ENCODE measurements at regions not wholly inside any gene's neighbourhood (a gene's known extent, or its start where the extent isn't known, plus 50 kb on each side); places are given as distances from the start of the nearest gene placed in this dataset.

DNA sequence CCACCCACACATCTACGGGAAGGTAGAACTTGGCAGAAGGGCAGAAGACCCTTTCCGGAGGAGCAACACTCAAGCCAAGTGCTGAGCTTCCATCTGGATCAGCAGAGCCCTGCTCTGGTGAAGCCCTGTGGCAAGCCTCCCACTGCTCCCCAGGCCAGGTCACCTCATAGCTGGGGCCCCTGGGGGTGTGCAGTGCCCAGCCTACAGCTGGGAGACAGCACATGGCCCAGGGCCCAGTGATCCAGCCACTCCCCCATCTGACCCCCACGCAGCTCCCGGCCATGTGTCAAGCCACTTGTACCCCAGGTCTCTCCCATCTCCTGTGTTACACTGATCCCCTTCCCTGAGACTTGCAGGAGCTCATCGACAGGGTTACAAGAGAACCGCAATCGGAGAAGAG is 95.7 kb downstream of the RBFOX3 start:
- Histone ChIP-seq H3K9me3 (no peaks in the 10 kb centered on the region), H3K27me3 (no peaks in the 10 kb centered on the region), H3K4me3 (no peak overlapping the region), H3K36me3 (no peaks in the 10 kb centered on the region)
- no peak for DNase-seq

DNA sequence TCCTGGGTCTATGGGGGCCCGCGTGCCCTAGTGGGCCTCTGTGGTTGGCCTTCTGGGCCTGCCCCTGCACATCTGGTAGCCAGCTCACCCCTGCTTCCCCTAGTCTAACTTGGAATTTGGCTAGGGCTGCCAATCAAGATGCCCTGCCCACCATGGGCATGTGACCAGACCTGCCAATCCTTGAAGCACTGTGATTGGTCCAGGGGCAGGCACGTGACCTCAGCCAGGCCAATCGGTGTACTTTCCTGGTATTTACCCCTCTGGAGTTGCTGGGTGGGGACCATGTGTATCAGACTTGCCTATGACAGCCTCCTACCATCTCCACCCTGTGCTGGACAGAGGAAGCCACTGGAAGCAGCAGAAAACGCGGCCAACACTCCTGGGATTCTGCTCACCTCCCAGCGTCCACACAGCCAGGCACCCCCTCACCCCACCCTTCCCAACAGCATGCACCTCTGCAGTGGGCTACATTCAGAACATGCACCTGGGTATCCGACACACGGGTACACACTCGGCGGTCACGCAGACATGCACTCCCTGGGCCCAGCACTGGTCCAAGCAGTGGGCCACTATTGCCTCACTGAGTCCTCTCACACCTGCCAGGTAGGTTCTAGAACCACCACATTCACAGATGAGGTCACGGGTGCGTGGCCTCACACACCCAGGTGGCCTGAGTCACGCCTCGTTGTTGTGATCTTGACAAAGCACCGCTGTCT is 96.9 kb downstream of the RBFOX3 start:
- no peaks in the 10 kb centered on the region for H3K9me3 ChIP-seq
- no peaks in the 10 kb centered on the region for H3K27me3 ChIP-seq
- no peak overlapping the region for H3K4me3 ChIP-seq
- H3K36me3 ChIP-seq, result no peaks in the 10 kb centered on the region
- peak; percentile 23 for DNase-seq

DNA sequence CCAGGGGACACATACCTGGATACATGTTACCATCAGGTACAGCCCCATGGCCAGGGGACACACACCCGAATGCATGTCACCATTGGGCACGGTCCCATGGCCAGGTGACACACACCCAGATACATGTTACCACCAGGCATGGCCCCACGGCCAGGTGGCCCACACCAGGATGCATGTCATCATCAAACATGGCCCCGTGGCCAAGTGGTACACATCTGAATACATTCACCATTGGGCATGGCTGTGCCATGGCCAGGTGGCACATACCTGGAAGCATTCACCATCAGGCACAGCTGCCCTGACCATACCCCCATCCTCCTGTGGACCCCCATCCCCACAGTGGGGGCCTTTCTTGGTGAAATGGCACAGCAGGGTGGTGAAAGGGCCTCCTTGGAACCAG is 97.6 kb downstream of the RBFOX3 start:
- Histone ChIP-seq H3K27me3 (no peaks in the 10 kb centered on the region), H3K9me3 (no peaks in the 10 kb centered on the region), H3K36me3 (no peaks in the 10 kb centered on the region), H3K4me3 (no peak overlapping the region)
- DNase-seq, result no peak

DNA sequence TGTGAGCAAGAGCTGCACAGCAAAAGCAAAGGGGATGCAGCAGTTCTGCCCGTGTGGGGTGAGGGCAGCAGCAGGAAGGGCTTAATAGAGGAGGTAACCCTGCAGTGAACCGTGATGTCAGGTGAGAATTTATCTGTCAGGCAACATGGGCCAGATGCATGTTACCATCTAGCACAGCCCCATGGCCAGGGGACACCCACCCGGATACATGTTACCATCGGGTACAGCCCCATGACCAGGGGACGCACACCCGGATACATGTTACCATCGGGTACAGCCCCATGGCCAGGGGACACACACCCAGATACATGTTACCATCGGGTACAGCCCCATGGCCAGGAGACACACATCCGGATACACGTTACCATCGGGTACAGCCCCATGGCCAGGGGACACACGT is 99.4 kb downstream of the RBFOX3 start:
- Histone ChIP-seq H3K4me3 (no peak overlapping the region), H3K36me3 (no peaks in the 10 kb centered on the region), H3K9me3 (no peaks in the 10 kb centered on the region), H3K27me3 (no peaks in the 10 kb centered on the region)
- no peak for DNase-seq

DNA sequence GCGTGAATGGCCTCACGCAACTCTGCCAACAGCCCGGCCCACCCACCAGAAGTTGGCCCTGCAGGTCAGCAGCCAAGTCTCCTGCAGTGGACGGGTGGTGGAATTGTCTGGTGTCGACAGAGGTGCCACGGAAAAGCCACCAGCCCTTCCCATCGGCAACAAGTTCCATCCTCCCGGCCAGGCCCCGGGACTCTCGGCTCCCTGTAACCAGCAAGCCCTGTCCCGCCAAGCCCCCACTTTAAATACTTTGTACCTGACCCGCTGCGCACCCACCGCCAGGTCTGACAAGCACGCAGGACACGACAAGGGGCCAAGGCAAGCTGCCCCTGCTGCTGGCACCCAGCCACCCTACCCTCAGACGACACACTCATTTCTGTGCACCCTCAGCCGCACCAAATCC is 100.8 kb downstream of the RBFOX3 start:
- no peaks in the 10 kb centered on the region for H3K9me3 ChIP-seq

DNA sequence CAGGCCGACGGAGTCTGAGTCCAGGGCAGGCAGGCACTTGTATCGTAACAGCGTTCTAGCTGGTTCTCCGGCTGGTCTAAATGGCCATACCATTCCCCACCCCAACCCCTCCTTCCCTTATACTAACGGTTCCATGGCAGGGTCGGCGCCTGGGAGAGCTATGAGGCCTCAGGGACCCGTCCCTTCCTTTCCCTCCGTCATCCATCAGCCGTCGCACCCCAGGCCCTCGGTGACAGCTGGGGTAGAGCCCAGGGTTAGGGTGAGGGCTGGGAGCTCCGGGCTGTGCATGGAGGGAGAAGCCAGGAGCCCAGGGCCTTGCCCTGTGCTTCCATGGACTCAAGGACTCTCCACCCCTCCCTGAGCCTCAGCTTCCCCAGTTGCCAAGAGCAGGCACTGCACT is 101.4 kb downstream of the RBFOX3 start:
- no peak overlapping the region for H3K4me3 ChIP-seq
- peaks cover 2% of the 10 kb centered on the region for H3K27me3 ChIP-seq
- no peaks in the 10 kb centered on the region for H3K36me3 ChIP-seq
- H3K9me3 ChIP-seq, result no peaks in the 10 kb centered on the region
- DNase-seq, result no peak

More for the DNA sequence above, 100.8 kb downstream of the RBFOX3 start:
- no peaks in the 10 kb centered on the region for H3K27me3 ChIP-seq
- no peak for DNase-seq
- no peak overlapping the region for H3K4me3 ChIP-seq
- H3K36me3 ChIP-seq, result no peaks in the 10 kb centered on the region

DNA sequence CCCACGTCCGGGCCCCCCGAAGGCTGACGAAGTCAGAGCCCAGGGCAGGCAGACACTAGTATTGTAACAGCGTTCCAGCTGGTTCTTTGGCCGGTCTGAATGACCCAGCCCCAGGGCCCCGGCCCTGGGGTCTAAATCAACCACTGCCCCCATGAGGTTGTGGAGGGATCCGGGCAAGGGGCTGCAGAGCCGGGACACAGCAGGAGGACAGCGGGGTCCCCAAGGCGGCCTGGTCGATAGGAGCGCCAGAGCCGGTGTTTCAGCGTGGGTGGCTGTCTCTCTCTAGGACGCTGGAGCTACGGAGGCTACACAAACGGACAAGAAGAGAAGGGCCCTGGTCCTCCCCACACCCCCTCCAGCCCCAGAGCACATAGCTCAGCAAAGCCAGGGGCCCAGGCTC is 101.8 kb downstream of the RBFOX3 start:
- Histone ChIP-seq H3K27me3 (peaks cover 7% of the 10 kb centered on the region), H3K9me3 (no peaks in the 10 kb centered on the region), H3K36me3 (no peaks in the 10 kb centered on the region), H3K4me3 (no peak overlapping the region)
- DNase-seq, result no peak

DNA sequence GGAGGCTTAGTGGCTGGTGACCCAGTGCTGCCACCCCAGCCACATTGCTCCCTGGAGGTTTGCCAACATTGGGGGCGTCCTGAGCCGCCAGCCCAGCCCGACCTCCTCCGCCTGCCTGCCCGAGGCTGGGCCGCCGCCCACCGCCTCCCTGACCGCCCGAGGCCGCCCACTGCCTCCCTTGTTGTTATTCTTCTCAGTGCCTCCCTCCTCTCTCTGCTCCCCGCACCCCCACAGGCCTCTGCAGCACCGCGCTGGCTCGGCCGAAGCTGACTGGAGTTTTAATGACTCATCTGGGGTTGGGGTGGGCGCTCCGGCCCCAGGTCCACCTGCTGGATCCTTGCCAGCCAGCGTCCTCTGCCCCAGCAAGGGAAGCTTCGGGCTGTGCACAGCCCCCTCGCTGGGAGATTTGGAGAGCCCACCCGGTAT is 102.5 kb downstream of the RBFOX3 start:
- Histone ChIP-seq H3K9me3 (no peaks in the 10 kb centered on the region), H3K4me3 (no peak overlapping the region), H3K27me3 (peaks cover 11% of the 10 kb centered on the region), H3K36me3 (no peaks in the 10 kb centered on the region)
- DNase-seq, result no peak

DNA sequence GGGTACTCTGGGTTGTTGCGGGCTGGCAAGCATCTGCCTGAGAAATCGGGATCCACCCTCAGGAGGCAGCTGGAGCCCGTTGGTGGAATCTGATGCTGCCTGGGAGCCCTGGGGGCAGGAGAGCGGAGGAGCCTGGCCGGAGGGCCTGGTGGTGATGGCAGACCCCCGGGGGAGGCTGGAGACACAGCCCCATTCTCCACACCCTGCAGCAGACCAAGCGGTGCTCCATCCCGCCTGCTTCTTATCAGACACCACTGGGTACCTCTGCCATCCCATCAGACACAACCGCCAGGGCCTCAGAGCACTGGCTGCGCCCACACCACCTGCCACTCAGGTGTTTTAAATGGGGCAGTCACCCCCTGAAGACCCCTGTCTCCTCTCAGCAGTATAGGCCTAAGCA is 103.9 kb downstream of the RBFOX3 start:
- Histone ChIP-seq H3K36me3 (no peaks in the 10 kb centered on the region), H3K9me3 (no peaks in the 10 kb centered on the region), H3K4me3 (no peak overlapping the region), H3K27me3 (peaks cover 14% of the 10 kb centered on the region)
- DNase-seq, result no peak

DNA sequence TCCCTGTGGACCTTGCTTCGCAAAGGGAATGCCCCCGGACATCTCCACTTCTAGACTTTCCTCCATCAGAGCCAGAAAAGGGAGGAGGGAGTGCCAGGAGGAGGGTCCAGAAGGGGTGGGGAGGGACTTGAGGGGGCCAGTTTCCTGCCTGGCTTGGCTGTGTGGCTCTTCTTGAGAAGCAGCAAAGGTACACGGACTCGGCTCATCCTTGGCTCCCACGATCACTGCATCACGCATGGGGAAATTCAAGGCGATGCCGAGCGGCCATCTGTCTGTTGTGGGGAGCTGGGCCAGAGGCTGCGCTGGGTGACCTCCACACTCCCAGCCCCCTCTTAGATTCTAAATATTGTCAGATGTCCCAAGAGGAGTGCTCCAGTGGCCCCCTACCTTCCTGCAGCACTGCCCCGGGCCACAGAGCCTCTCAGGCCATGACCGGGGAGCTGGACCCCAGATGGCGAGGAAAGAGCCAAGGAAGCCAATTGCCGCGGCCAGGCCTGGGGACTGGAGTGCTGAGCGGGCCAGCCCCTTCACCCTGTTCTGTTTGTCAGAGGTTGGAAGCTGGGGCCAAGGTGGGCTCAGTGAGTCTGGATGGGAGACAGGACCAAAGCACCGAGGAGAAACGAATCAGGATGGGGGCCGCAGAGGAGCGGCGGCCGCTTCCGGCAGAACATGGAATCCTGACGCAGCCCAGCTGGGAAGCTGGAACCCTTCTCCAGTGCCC is 104.5 kb downstream of the RBFOX3 start:
- Histone ChIP-seq H3K27me3 (peaks cover 16% of the 10 kb centered on the region), H3K36me3 (no peaks in the 10 kb centered on the region), H3K9me3 (no peaks in the 10 kb centered on the region), H3K4me3 (no peak overlapping the region)
- no peak for DNase-seq

DNA sequence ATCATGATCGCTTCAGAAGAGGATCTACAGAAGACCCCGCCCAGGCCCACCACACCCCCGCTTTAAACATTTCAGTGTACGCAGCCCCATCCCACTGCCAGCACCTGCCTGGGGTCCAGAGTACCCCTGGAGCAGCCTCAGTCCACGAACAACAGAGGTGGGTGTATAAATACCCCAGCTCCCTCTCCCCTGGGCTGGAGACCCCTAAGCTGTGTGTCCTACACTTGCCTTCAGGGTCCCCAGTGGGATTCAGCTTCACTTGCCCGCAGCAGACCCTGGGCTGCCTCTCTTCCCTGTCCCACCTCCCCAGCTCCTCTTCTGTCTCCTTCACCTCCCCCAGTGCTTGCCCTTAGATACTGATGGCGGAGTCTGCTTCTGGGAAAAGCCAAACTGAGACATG is 105.7 kb downstream of the RBFOX3 start:
- no peaks in the 10 kb centered on the region for H3K36me3 ChIP-seq
- DNase-seq, result no peak
- no peak overlapping the region for H3K4me3 ChIP-seq
- H3K9me3 ChIP-seq, result no peaks in the 10 kb centered on the region
- peaks cover 19% of the 10 kb centered on the region for H3K27me3 ChIP-seq

DNA sequence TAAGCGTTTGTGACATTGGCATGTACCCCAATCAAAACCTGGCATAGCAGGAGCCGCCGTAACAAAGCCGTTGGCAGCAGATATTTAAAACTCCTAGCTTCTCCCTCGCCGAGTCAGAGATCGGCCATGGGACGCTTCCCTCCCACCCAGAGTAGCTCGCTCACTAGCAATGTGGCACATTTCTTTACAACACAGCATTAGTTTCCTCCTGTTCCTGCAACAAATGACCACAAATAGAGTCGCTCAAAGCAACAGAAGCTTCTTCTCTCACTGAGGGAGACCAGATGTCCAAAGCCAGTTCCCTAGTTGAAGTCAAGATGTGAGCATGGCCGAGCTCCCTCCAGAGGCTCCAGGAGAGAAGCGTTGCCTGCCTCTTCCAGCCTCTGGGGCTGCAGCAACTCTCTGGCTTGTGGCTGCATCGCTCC is 106.7 kb downstream of the RBFOX3 start:
- no peak for DNase-seq
- no peak overlapping the region for H3K4me3 ChIP-seq
- peaks cover 21% of the 10 kb centered on the region for H3K27me3 ChIP-seq
- no peaks in the 10 kb centered on the region for H3K9me3 ChIP-seq
- no peaks in the 10 kb centered on the region for H3K36me3 ChIP-seq

DNA sequence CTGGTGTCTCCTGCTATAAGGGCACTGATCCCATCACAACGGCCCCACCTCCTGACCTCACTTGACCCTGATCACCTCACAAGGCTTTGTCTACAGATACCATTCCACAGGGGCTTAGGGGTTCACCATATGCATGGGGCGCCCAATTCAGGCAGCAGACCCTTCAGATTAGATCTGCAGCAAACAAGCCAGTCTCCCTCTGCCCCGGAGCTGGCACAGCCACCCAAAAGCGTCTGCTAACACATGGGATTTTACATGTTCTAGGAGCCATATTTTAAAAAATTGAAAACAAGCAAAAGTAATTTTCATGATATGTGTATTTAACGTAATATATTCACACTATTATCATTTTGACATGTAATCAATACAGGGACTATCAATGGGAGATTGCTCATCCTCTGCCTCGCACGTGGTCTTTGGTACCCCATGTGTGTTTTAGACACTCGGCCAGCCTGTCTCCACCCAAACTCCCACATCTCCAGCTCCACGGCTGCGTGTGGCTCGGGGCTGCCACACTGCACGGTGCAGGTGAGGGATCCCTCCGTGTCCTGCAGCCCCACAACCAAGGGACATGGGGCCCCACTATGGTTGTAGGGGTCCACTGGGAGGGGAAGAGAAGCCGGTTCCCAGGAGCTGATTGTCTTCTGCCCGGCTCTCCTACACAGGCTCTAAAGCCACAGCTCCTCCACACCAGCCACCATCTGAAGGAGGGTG is 107.6 kb downstream of the RBFOX3 start:
- Histone ChIP-seq H3K4me3 (no peak overlapping the region), H3K9me3 (no peaks in the 10 kb centered on the region), H3K36me3 (no peaks in the 10 kb centered on the region), H3K27me3 (peaks cover 21% of the 10 kb centered on the region)
- no peak for DNase-seq

DNA sequence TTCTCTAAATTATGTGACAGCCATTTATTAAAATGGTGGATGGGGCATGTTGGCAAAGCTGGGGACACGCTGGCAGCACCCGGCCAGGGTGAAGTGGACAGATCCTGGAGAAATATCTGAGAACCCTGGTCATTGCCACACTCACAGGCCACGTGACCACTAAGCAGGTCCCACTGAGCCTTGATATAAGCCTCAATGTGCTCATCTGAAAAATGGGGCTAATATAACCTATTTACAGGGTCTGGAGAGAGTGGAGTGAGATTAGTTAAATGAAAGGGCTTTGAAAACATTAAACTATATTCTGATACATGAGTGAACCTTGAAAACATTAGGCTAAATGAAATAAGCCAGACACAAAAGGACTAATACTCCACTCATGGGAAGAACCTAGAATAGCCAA is 108.9 kb downstream of the RBFOX3 start:
- peaks cover 21% of the 10 kb centered on the region for H3K27me3 ChIP-seq
- no peak for DNase-seq
- no peak overlapping the region for H3K4me3 ChIP-seq
- no peaks in the 10 kb centered on the region for H3K9me3 ChIP-seq
- H3K36me3 ChIP-seq, result no peaks in the 10 kb centered on the region

DNA sequence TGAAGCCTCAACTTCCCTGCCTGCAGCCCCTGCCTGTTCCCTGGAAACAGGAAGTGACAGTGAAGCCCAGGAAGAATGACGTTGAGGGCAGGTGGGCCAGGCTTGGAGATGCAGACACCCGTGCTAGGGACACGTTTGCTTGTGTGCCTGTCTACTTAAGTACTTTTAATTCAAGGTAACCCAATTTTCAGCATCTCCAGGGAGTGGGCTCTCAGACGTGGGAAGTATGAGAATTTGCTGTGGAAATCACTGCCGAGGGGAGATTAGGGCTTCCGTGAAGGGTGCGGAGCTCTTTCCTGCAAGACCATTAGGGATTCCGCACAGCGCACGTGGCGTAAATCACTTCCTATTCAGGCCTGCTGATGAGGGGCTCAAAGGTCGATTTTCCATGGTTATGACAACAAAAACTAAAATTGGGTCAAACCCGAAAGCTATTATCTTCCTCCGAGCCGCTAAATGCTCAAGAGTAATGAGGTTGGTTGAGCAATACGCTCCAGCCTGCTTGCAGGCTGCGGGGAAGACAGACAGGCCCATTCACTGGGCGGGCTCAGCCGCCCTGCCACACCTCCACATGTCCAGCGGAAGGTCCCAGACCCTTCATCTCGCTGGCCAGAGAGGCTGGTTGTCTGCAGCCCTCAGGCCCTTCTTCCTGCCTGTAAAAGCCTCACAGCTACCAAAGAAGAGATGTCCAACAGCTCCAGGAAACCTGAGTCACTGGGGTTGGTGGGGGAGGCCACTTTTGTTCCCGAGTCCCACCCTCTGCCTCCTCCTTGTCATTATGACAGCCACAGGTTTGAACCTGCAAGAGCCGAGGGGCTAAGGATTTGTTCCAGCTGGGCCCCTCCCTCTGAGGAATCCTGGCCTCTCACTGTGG is 109.9 kb downstream of the RBFOX3 start:
- Histone ChIP-seq H3K4me3 (no peak overlapping the region), H3K9me3 (no peaks in the 10 kb centered on the region), H3K36me3 (no peaks in the 10 kb centered on the region), H3K27me3 (peaks cover 21% of the 10 kb centered on the region)
- DNase-seq, result no peak

DNA sequence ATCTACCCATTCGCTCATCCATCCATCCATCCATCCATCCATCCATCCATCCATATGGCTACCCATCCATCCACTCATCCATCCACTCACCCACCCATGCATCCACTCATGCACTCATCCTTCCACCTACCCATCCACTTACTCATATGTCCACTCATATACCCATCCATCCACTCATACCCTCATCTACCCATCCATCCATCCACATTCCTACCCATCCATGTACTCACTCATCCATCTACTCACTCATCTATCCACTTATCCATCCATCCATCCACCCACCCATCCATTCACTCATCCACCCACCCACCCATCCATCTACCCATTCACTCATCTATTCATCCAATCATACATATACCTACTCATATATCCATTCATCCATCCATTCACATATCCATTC is 112.0 kb downstream of the RBFOX3 start:
- H3K9me3 ChIP-seq, result no peaks in the 10 kb centered on the region

More for the DNA sequence above, 112.0 kb downstream of the RBFOX3 start:
- DNase-seq, result no peak
- H3K36me3 ChIP-seq, result no peaks in the 10 kb centered on the region
- peaks cover 15% of the 10 kb centered on the region for H3K27me3 ChIP-seq
- H3K4me3 ChIP-seq, result no peak overlapping the region
